Erythroblast (primary cell): ENCODE measurements at regions not wholly inside any gene's neighbourhood (a gene's known extent, or its start where the extent isn't known, plus 50 kb on each side); places are given as distances from the start of the nearest gene placed in this dataset.

Experiments used
- GATA1 ChIP-seq: IDR thresholded peaks from 2 replicates; pipeline ENCODE4 v1.6.1; 2011; ENCODE audit warnings: low read depth, mild to moderate bottlenecking, control low read depth, low read length, moderate library complexity
- POLR2A ChIP-seq: IDR thresholded peaks from 2 replicates; pipeline ENCODE4 v1.6.1; 2011; ENCODE audit warnings: mild to moderate bottlenecking, low read length

DNA sequence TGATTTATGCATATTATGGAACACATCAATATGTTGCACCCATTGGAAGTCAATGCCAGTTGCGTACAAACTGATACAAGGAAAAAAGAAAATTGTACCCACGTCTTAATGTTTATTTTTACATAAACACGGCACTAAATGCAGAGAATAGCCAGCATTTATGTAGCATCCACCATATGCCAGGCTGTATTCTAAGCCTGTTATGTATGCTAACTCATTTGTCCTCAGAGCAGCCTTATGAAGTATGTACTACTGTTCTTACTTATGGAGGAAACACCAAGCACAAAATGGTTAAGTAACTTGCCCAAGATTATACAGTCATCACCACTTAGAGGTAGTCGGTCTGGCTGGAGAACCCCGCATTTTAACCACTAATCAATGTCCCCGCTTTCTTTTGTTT is 837.9 kb upstream of the RBFOX1 start:
- TF ChIP-seq POLR2A (no peak), GATA1 (no peak)
